Transverse colon (tissue), 4 donors: ENCODE measurements at regions not wholly inside any gene's neighbourhood (a gene's known extent, or its start where the extent isn't known, plus 50 kb on each side); places are given as distances from the start of the nearest gene placed in this dataset.

Source experiments
- DNase-seq: peaks from one replicate; pipeline ENCODE4 v3.0.0-alpha.2; 2019
- H3K27ac ChIP-seq, 4 donors: fragments of 200-600 bp; sonication (generic); 2 replicates each; pipeline ENCODE4 v1.5.1; 2016 to 2018; ENCODE audit warnings: inconsistent platforms in 4 of 4
- H3K27me3 ChIP-seq: fragments of 200-600 bp; sonication (generic); 2 replicates; pipeline ENCODE4 v1.5.1; 2017; ENCODE audit warnings: inconsistent platforms
- H3K36me3 ChIP-seq, 4 donors: fragments of 200-600 bp; sonication (generic); 2 replicates each; pipeline ENCODE4 v1.5.1; 2017 to 2019; ENCODE audit warnings: inconsistent platforms in 4 of 4
- H3K4me1 ChIP-seq, 4 donors: fragments of 200-600 bp; sonication (generic); 2 replicates each; pipeline ENCODE4 v1.5.1; 2017 to 2020; ENCODE audit warnings: inconsistent platforms in 4 of 4
- H3K4me3 ChIP-seq, 4 donors: fragments of 200-600 bp; sonication (generic); 1 replicate in 1 of 4; 2 replicates in 3 of 4; pipeline versions ENCODE4 v1.5.1 to v1.6.1; 2017 to 2019; ENCODE audit warnings: inconsistent platforms in 4 of 4
- H3K9me3 ChIP-seq, 2 donors: fragments of 200-600 bp; sonication (generic); 2 replicates each; pipeline ENCODE4 v1.5.1; 2017 to 2019; ENCODE audit warnings: inconsistent platforms in 2 of 2
- CTCF ChIP-seq, 5 experiments: fragments of 200-600 bp in 3 of 5; fragments of 450-650 bp in 2 of 5; sonication (generic) in 3 of 5; IDR thresholded peaks; 1 replicate in 2 of 5; 2 replicates in 3 of 5; pipeline ENCODE4 v1.5.1; 2016 to 2017; ENCODE audit warnings: antibody characterized with exemption in 5 of 5, inconsistent platforms in 3 of 5, mild to moderate bottlenecking in 2 of 5, moderate library complexity in 1 of 5
- EP300 ChIP-seq: sonication (generic); formaldehyde crosslinking; IDR thresholded peaks from one replicate; pipeline ENCODE4 v1.6.1; 2017; ENCODE audit warnings: antibody characterized with exemption, low read depth
- POLR2A ChIP-seq: fragments of 450-650 bp; IDR thresholded peaks from one replicate; pipeline ENCODE4 v1.6.1; 2016; ENCODE audit warnings: antibody characterized with exemption, mild to moderate bottlenecking, moderate library complexity
- POLR2AphosphoS5 ChIP-seq, 3 donors: sonication (generic); formaldehyde crosslinking; IDR thresholded peaks; one replicate each; pipeline ENCODE4 v1.6.1; 2016; ENCODE audit warnings: antibody characterized with exemption in 3 of 3
- WGBS, 2 donors: methylation state at CpG; one replicate each; pipeline ENCODE4 v1.1.5; 2018; ENCODE audit warnings: low coverage in 1 of 2; 5-methylcytosine and 5-hydroxymethylcytosine counted together
- in situ Hi-C, 4 donors: fragments of 200-750 bp; cut with MboI; loops; one replicate each; pipeline versions ENCODE4 v1.15.0 to v1.15.1; 2017; ENCODE audit warnings: low sequenced_read_pairs in 3 of 4, low pct_ligation_motif_present in 1 of 4, low pct_unique_long_range_greater_than_20kb in 1 of 4
- intact Hi-C: fragments of 100-400 bp; cut with DNase I; formaldehyde crosslinking; loops from one replicate; pipeline ENCODE4 v1.15.1; 2023; ENCODE audit warnings: low total_unique reads

DNA sequence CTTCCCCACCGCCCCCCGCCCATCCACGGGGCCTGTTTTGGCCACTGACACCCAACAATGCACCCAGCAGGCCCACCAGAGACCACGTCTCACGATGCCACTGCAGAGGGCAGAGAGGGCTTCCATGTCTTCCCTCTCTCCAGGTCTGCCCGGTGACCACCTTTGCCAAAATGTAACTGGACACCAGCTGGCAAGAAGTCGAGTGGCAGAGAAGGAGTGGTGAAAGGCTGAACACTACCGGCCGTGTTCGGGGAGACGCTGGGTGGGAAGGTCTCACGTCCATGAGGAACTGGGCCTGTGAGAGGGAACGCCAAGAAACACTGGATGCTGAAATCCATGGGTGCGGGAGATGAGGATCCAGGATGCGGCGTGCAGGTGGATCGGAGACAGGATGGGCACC, 308.2 kb downstream of the ADGRD1 start:
- Histone ChIP-seq H3K27ac (no peak overlapping the region), H3K4me3 (no peak overlapping the region), H3K4me1 (no peaks in the 10 kb centered on the region), H3K36me3 (no peaks in the 10 kb centered on the region), H3K9me3 (no peaks in the 10 kb centered on the region), H3K27me3 (no peaks in the 10 kb centered on the region)
- TF ChIP-seq POLR2A: no peak
- TF ChIP-seq CTCF (IDR thresholded peaks at IDR 0.05): no peak
- TF ChIP-seq POLR2AphosphoS5 (IDR thresholded peaks at IDR 0.05): no peak
- TF ChIP-seq EP300: no peak
- in situ Hi-C loops (no loop called here), intact Hi-C loops (no loop called here)
- no peak for DNase-seq
- 93 to 100% methylated on average over 1 to 17 of the region's 17 CpGs for WGBS, 2 donors

- in situ Hi-C loops (no loop called here), intact Hi-C loops (loop anchor here (2.0 kb wide), 1 partner anchor 37 kb away; no protein-coding TSS in a partner anchor)
- H3K36me3 ChIP-seq: no peaks in the 10 kb centered on the region
- no peak overlapping the region for H3K27ac ChIP-seq
- TF ChIP-seq CTCF (IDR thresholded peaks at IDR 0.05) (no peak), POLR2AphosphoS5 (IDR thresholded peaks at IDR 0.05) (no peak), EP300 (no peak), POLR2A (no peak)
- no peaks in the 10 kb centered on the region for H3K9me3 ChIP-seq
- no peaks in the 10 kb centered on the region for H3K4me1 ChIP-seq
- DNase-seq: no peak
- H3K27me3 ChIP-seq: no peaks in the 10 kb centered on the region
- no peak overlapping the region for H3K4me3 ChIP-seq
- 67 to 100% methylated on average over 1 to 10 of the region's 10 CpGs for WGBS, 2 donors
These were observed 309.9 kb downstream of the ADGRD1 start for GRCh38 chr12:131263626-131264025.

DNA sequence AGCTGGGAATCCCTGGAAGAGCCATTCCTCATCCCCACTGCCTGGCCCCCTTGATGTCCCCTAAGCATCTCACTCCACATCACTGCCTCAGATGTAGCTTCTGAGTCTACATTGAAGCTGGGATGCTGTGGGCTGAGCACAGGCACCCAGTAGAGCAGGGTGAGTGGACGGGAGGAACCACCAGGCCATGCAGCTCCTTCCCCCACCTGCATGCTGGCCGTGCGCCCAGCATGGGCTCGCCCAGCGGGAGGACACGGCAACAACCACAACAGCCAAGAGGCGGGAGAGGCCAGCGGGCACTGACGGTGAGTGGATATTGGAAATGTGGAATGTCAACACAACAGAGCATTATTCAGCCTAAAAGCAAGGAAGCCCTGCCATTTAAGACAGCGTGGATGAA, 310.9 kb downstream of the ADGRD1 start:
- Histone ChIP-seq H3K27ac (no peak overlapping the region), H3K36me3 (no peaks in the 10 kb centered on the region), H3K27me3 (no peaks in the 10 kb centered on the region), H3K9me3 (no peaks in the 10 kb centered on the region), H3K4me1 (no peaks in the 10 kb centered on the region), H3K4me3 (no peak overlapping the region)
- intact Hi-C loops: loop anchor here (2.0 to 5.0 kb wide), 2 partner anchors 38 to 898 kb away; no protein-coding TSS in a partner anchor
- DNase-seq: no peak
- no peak for TF ChIP-seq POLR2AphosphoS5 (IDR thresholded peaks at IDR 0.05)
- no peak for TF ChIP-seq EP300
- TF ChIP-seq POLR2A: no peak
- TF ChIP-seq CTCF (IDR thresholded peaks at IDR 0.05): no peak
- 67% methylated on average over 10 of the region's 10 CpGs; no CpG with 5 or more reads in 1 of the 2 donors for WGBS, 2 donors
- in situ Hi-C loops: no loop called here

DNA sequence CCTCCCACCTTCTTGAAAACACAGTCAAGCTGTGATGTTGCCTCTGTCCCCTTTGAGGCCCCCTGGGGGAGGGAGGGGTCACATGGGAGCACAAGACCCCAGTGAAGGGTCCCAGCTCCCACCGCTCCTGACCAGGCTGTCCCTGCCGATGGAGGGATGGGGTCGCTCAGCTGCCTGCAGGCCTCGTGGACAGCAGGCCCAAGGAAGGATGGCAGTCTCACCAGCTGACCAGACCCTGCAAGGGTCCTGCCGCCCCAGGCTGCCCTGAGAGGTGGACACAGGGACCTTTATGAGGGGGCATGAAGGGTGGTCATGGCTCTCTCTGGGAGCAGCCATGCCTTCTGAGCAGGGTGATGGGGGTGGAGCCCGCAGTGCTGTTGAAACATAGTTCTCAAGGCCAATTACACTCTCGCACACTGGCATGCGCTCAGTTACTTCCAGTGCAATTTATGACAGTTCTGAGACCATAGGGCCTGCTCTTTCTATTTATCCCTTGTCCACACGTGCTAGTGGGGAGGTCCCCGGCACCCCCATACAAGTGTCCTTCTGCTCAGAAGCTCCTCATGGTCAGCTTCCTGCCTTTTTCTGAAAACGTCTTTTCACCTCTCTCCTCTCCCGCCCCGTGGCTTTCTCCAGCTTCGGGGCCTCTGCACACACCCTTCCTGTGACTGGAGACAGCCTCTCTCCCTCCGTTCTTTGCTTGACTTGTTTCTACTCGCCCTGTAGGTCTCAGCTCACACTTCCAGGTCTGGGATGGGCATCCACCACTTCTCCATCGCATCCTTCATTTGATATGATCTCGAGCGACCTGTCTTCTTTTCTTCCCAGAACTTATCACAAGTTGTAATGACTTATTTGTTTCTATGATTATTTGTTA, 313.1 kb downstream of the ADGRD1 start:
- Histone ChIP-seq H3K36me3 (no peaks in the 10 kb centered on the region), H3K4me1 (no peaks in the 10 kb centered on the region), H3K27me3 (no peaks in the 10 kb centered on the region), H3K9me3 (no peaks in the 10 kb centered on the region), H3K4me3 (no peak overlapping the region), H3K27ac (no peak overlapping the region)
- no peak for TF ChIP-seq POLR2AphosphoS5 (IDR thresholded peaks at IDR 0.05)
- no peak for DNase-seq
- WGBS, 2 donors: 70 to 90% methylated on average over 9 to 14 of the region's 19 CpGs
- intact Hi-C loops (loop anchor here (5.0 kb wide), 1 partner anchor 895 kb away; no protein-coding TSS in a partner anchor), in situ Hi-C loops (no loop called here)
